Panc1 (cell line): ENCODE measurements at regions not wholly inside any gene's neighbourhood (a gene's known extent, or its start where the extent isn't known, plus 50 kb on each side); places are given as distances from the start of the nearest gene placed in this dataset.

Experiments
- ATAC-seq: fragments of 200-7000 bp; cut with Tn5 transposase; 2 replicates; pipeline ENCODE4 v1.9.1; 2020; ENCODE audit warnings: mild to moderate bottlenecking, moderate library complexity
- BruUV-seq: library from RNA; stranded (reverse); fragments of 400-500 nt; replicated peaks from 2 replicates; lab custom pipeline; 2021; lab: Mats Ljungman, UMichigan
- CTCF ChIA-PET: fragments of 300-600 bp; sonication (Branson Sonifier 250); formaldehyde crosslinking; loops from one replicate; lab custom pipeline; 2022; ENCODE audit warnings: antibody characterized with exemption; lab: Charles Lee
- POLR2A ChIA-PET: fragments of 300-600 bp; sonication (Branson Sonifier 250); formaldehyde crosslinking; loops from one replicate; lab custom pipeline; 2022; ENCODE audit warnings: antibody characterized with exemption; lab: Charles Lee
- DNase-seq: peaks from one replicate; pipeline ENCODE4 v3.0.0-alpha.2; 2010; ENCODE audit warnings: low read depth, low spot score
- H3K27ac ChIP-seq: 2 replicates; pipeline ENCODE4 v1.5.1; 2011; ENCODE audit warnings: mild to moderate bottlenecking, low read length, inconsistent platforms
- H3K27me3 ChIP-seq: fragments of 200-500 bp; sonication (Bioruptor generic); 2 replicates; pipeline ENCODE4 v1.6.0; 2014; ENCODE audit warnings: low read length, inconsistent platforms; ENCODE audit not compliant: control insufficient read depth, insufficient read depth
- H3K36me3 ChIP-seq: fragments of 200-500 bp; sonication (Bioruptor generic); 2 replicates; pipeline ENCODE4 v1.5.1; 2014; ENCODE audit warnings: inconsistent platforms, mild to moderate bottlenecking, low read length, moderate library complexity; ENCODE audit not compliant: control insufficient read depth, insufficient read depth
- H3K4me1 ChIP-seq: 2 replicates; pipeline ENCODE4 v1.5.1; 2011; ENCODE audit warnings: inconsistent platforms, mild to moderate bottlenecking, low read length, moderate library complexity; ENCODE audit not compliant: control insufficient read depth, insufficient read depth
- H3K4me3 ChIP-seq, 2 experiments: 2 replicates each; pipeline ENCODE4 v1.5.1; 2011 to 2012; ENCODE audit warnings: low read depth in 2 of 2, low read length in 2 of 2, mild to moderate bottlenecking in 2 of 2, inconsistent platforms in 1 of 2, moderate library complexity in 1 of 2
- H3K9me3 ChIP-seq: fragments of 200-500 bp; sonication (Bioruptor generic); 2 replicates; pipeline ENCODE4 v1.5.1; 2014; ENCODE audit warnings: low read depth, mild to moderate bottlenecking, inconsistent platforms, low read length, moderate library complexity; ENCODE audit not compliant: control insufficient read depth, insufficient read depth
- POLR2AphosphoS5 ChIP-seq: IDR thresholded peaks from 2 replicates; pipeline ENCODE4 v1.6.1; 2012; ENCODE audit warnings: mild to moderate bottlenecking, low read depth, low read length, moderate library complexity
- SIN3A ChIP-seq: IDR thresholded peaks from 2 replicates; pipeline ENCODE4 v1.6.1; 2012; ENCODE audit warnings: low read depth, mild to moderate bottlenecking, low read length, moderate library complexity, borderline replicate concordance; ENCODE audit not compliant: insufficient read depth
- TCF7L2 ChIP-seq: IDR thresholded peaks from 2 replicates; pipeline ENCODE4 v1.6.1; 2011; ENCODE audit warnings: mild to moderate bottlenecking, low read depth, low read length, inconsistent platforms
- in situ Hi-C: cut with HindIII; loops from 2 replicates; pipeline ENCODE4 v1.10.0; 2016; ENCODE audit warnings: low sequenced_read_pairs, low pct_unique_long_range_greater_than_20kb
- intact Hi-C: fragments of 100-400 bp; cut with micrococcal nuclease; formaldehyde crosslinking; loops from one replicate; pipeline ENCODE4 v1.10.0; 2022; ENCODE audit not compliant: unreplicated experiment
- TF ChIP-seq, protein P1 (sequence below): fragments of 450-650 bp; IDR thresholded peaks from 2 replicates; pipeline ENCODE4 v1.5.1; 2017; ENCODE audit warnings: mild to moderate bottlenecking
- TF ChIP-seq, protein P2 (sequence below), 2 experiments: IDR thresholded peaks; 2 replicates each; pipeline ENCODE4 v1.6.1; 2011 to 2012; ENCODE audit warnings: low read depth in 2 of 2, control low read depth in 1 of 2, low read length in 1 of 2, mild to moderate bottlenecking in 1 of 2, moderate library complexity in 1 of 2; ENCODE audit not compliant: insufficient read depth in 1 of 2

DNA sequence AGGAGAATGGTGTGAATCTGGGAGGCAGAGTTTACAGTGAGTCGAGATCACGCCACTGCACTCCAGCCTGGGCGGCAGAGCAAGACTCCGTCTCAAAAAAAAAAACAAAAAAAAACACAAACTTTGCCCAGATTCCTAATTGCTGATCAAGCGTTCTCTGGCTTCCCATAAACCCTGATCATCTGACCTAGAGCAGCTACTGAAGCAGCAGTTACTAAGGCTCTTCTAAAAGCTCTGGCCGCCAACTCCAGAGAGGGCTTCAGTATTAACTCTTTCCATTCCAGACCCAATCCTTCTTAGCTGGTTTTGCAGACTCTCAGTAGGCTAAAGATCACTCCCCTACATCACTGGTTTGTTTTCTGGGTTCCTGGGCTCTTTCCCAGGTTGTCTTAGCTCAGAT lies 201.6 kb downstream of the IGSF11 start:
- ChIA-PET CTCF (no interaction called here), POLR2A (no interaction called here)
- in situ Hi-C loops: no loop called here
- Histone ChIP-seq H3K4me1 (no peaks in the 10 kb centered on the region), H3K27ac (no peak overlapping the region), H3K27me3 (no peaks in the 10 kb centered on the region), H3K4me3 (no peak overlapping the region), H3K36me3 (no peaks in the 10 kb centered on the region), H3K9me3 (no peaks in the 10 kb centered on the region)
- TF ChIP-seq SIN3A (no peak), TCF7L2 (no peak), POLR2AphosphoS5 (no peak)
- TF ChIP-seq, protein P1, sequence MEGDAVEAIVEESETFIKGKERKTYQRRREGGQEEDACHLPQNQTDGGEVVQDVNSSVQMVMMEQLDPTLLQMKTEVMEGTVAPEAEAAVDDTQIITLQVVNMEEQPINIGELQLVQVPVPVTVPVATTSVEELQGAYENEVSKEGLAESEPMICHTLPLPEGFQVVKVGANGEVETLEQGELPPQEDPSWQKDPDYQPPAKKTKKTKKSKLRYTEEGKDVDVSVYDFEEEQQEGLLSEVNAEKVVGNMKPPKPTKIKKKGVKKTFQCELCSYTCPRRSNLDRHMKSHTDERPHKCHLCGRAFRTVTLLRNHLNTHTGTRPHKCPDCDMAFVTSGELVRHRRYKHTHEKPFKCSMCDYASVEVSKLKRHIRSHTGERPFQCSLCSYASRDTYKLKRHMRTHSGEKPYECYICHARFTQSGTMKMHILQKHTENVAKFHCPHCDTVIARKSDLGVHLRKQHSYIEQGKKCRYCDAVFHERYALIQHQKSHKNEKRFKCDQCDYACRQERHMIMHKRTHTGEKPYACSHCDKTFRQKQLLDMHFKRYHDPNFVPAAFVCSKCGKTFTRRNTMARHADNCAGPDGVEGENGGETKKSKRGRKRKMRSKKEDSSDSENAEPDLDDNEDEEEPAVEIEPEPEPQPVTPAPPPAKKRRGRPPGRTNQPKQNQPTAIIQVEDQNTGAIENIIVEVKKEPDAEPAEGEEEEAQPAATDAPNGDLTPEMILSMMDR: no peak
- TF ChIP-seq, protein P2, sequence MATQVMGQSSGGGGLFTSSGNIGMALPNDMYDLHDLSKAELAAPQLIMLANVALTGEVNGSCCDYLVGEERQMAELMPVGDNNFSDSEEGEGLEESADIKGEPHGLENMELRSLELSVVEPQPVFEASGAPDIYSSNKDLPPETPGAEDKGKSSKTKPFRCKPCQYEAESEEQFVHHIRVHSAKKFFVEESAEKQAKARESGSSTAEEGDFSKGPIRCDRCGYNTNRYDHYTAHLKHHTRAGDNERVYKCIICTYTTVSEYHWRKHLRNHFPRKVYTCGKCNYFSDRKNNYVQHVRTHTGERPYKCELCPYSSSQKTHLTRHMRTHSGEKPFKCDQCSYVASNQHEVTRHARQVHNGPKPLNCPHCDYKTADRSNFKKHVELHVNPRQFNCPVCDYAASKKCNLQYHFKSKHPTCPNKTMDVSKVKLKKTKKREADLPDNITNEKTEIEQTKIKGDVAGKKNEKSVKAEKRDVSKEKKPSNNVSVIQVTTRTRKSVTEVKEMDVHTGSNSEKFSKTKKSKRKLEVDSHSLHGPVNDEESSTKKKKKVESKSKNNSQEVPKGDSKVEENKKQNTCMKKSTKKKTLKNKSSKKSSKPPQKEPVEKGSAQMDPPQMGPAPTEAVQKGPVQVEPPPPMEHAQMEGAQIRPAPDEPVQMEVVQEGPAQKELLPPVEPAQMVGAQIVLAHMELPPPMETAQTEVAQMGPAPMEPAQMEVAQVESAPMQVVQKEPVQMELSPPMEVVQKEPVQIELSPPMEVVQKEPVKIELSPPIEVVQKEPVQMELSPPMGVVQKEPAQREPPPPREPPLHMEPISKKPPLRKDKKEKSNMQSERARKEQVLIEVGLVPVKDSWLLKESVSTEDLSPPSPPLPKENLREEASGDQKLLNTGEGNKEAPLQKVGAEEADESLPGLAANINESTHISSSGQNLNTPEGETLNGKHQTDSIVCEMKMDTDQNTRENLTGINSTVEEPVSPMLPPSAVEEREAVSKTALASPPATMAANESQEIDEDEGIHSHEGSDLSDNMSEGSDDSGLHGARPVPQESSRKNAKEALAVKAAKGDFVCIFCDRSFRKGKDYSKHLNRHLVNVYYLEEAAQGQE (IDR thresholded peaks at IDR 0.05; ENCODE audit: insufficient read depth in 1 of 2, low read depth in 2 of 2, low read length in 1 of 2): no peak
- DNase-seq (no peak), ATAC-seq (no peak)
- intact Hi-C loops: no loop called here
- no TSS peak for BruUV-seq

DNA sequence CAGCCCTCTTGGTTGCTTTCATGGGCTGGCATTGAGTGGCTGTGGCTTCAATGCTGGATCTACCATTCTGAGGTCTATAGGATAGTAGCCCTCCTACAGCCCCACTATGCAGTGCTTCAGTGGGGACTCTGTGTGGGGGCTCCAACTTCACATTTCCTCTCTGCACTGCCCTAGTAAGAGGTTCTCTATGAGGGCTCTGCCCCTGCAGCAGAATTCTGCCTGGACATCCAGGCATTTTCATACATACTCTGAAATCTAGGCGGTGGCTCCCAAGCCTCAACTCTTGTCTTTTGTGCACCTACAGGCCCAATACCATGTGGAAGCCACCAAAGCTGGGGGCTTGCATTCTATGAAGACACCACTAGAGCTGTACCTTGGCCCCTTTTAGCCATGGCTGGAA lies 195.8 kb downstream of the IGSF11 start:
- DNase-seq: no peak
- H3K4me3 ChIP-seq: no peak overlapping the region
- ChIA-PET POLR2A (no interaction called here), CTCF (no interaction called here)
- no TSS peak for BruUV-seq
- no peak overlapping the region for H3K27ac ChIP-seq
- H3K36me3 ChIP-seq: no peaks in the 10 kb centered on the region
- no peak for ATAC-seq
- no peaks in the 10 kb centered on the region for H3K4me1 ChIP-seq
- TF ChIP-seq POLR2AphosphoS5 (no peak), TCF7L2 (no peak), SIN3A (no peak)
- TF ChIP-seq, protein P2 (IDR thresholded peaks at IDR 0.05; ENCODE audit: insufficient read depth in 1 of 2, low read depth in 2 of 2, low read length in 1 of 2): no peak
- TF ChIP-seq, protein P1: no peak
- no peaks in the 10 kb centered on the region for H3K27me3 ChIP-seq
- H3K9me3 ChIP-seq: no peaks in the 10 kb centered on the region
- intact Hi-C loops (no loop called here), in situ Hi-C loops (no loop called here)
